PC-9 (cell line): ENCODE measurements at regions not wholly inside any gene's neighbourhood (a gene's known extent, or its start where the extent isn't known, plus 50 kb on each side); places are given as distances from the start of the nearest gene placed in this dataset.

Experiments
- BruUV-seq: library from RNA; stranded (reverse); fragments of 400-500 nt; replicated peaks from 2 replicates; lab custom pipeline; 2021; lab: Mats Ljungman, UMichigan
- CTCF ChIA-PET: fragments of 300-600 bp; sonication (Branson Sonifier 250); formaldehyde crosslinking; loops from one replicate; lab custom pipeline; 2022; ENCODE audit warnings: antibody characterized with exemption; lab: Charles Lee
- POLR2A ChIA-PET: fragments of 300-600 bp; sonication (Branson Sonifier 250); formaldehyde crosslinking; loops from one replicate; lab custom pipeline; 2022; ENCODE audit warnings: antibody characterized with exemption; ENCODE audit not compliant: unreplicated experiment; lab: Charles Lee
- DNase-seq, 2 experiments: peaks; one replicate each; pipeline versions ENCODE4 v3.0.0 to v3.0.0-alpha.2; 2015 to 2022; ENCODE audit warnings: mixed read lengths in 1 of 2
- H2AFZ ChIP-seq: fragments of 200-600 bp; sonication (generic); 2 replicates; pipeline ENCODE4 v1.8.1; 2017; ENCODE audit warnings: antibody characterized with exemption
- H3F3A ChIP-seq: fragments of 200-600 bp; sonication (generic); 2 replicates; pipeline ENCODE4 v1.8.1; 2017; ENCODE audit warnings: antibody characterized with exemption, mild to moderate bottlenecking, low read depth; ENCODE audit not compliant: insufficient read depth
- H3K27ac ChIP-seq: fragments of 200-600 bp; sonication (generic); 2 replicates; pipeline ENCODE4 v1.6.1; 2016; ENCODE audit warnings: mixed run types
- H3K27me3 ChIP-seq: fragments of 200-600 bp; sonication (generic); 2 replicates; pipeline ENCODE4 v1.6.1; 2016; ENCODE audit warnings: low read depth, mixed run types; ENCODE audit not compliant: insufficient read depth
- H3K36me3 ChIP-seq: fragments of 200-600 bp; sonication (generic); 2 replicates; pipeline ENCODE4 v1.6.1; 2016; ENCODE audit warnings: low read depth, mixed run types
- H3K4me1 ChIP-seq: fragments of 200-600 bp; sonication (generic); replicated peaks from 2 replicates; pipeline ENCODE4 v1.6.1; 2016; ENCODE audit warnings: mixed run types; ENCODE audit not compliant: insufficient read depth
- H3K4me2 ChIP-seq: fragments of 200-600 bp; sonication (generic); 2 replicates; pipeline ENCODE4 v1.6.1; 2017; ENCODE audit warnings: mixed run types
- H3K4me3 ChIP-seq: fragments of 200-600 bp; sonication (generic); 2 replicates; pipeline ENCODE4 v1.6.1; 2016; ENCODE audit warnings: mixed run types
- H3K79me2 ChIP-seq: fragments of 200-600 bp; sonication (generic); 2 replicates; pipeline ENCODE4 v1.6.1; 2017; ENCODE audit warnings: low read depth, mixed run types
- H3K9me2 ChIP-seq: fragments of 200-600 bp; sonication (generic); 2 replicates; pipeline ENCODE4 v1.8.1; 2017; ENCODE audit warnings: mild to moderate bottlenecking; ENCODE audit not compliant: insufficient read depth
- H3K9me3 ChIP-seq: fragments of 200-600 bp; sonication (generic); 2 replicates; pipeline ENCODE4 v1.8.1; 2016; ENCODE audit warnings: low read depth; ENCODE audit not compliant: insufficient read depth
- H4K20me1 ChIP-seq: fragments of 200-600 bp; sonication (generic); 2 replicates; pipeline ENCODE4 v1.8.1; 2017; ENCODE audit not compliant: insufficient read depth
- EZH2 ChIP-seq: fragments of 200-600 bp; sonication (generic); IDR thresholded peaks from 2 replicates; pipeline ENCODE4 v1.8.0; 2017; ENCODE audit warnings: antibody characterized with exemption, low read depth
- intact Hi-C: fragments of 100-400 bp; cut with micrococcal nuclease; formaldehyde crosslinking; loops from one replicate; pipeline ENCODE4 v1.10.0; 2022; ENCODE audit not compliant: unreplicated experiment
- TF ChIP-seq, protein P1 (sequence below): fragments of 200-600 bp; sonication (generic); conservative IDR thresholded peaks from 2 replicates; pipeline ENCODE4 v1.6.1; 2017; ENCODE audit warnings: mixed run types, antibody characterized with exemption, mild to moderate bottlenecking, moderate library complexity

DNA sequence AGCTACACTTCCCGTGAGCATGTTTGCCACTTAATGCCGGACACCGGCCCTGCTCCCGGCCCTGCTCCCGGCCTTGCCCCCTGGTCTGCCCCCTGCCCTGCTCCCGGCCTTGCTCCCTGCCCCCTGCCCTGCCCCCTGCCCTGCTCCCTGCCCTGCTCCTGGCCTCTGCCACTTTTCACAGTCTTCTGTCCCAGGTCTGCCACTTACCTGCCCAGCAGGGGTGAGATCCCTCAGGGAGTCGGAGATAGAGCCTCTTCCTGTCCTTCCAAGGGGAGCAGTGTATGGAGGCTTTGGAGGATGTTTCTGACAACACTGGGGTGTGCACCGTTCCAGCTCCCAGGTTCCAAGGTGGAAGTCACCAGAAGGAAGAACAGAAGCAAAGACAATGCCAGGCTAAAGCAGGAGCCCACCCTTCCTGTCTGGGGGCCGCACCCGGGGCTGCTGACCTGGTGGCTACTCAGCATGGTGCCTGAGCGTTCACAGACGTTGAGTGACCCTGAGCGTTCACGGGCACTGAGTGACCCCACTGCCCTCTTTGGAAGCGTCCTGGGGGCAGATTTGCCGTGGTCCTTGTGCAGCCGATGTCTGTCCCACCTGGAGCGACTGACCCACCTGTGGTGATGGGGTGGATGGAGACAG is 199.8 kb downstream of the DLL1 start:
- no peak overlapping the region for H2AFZ ChIP-seq
- H3F3A ChIP-seq = no peaks in the 10 kb centered on the region
- H3K9me2 ChIP-seq = no peaks in the 10 kb centered on the region
- no TSS peak for BruUV-seq
- no peaks in the 10 kb centered on the region for H3K79me2 ChIP-seq
- no peak overlapping the region for H3K4me2 ChIP-seq
- intact Hi-C loops = no loop called here
- TF ChIP-seq, protein P1, sequence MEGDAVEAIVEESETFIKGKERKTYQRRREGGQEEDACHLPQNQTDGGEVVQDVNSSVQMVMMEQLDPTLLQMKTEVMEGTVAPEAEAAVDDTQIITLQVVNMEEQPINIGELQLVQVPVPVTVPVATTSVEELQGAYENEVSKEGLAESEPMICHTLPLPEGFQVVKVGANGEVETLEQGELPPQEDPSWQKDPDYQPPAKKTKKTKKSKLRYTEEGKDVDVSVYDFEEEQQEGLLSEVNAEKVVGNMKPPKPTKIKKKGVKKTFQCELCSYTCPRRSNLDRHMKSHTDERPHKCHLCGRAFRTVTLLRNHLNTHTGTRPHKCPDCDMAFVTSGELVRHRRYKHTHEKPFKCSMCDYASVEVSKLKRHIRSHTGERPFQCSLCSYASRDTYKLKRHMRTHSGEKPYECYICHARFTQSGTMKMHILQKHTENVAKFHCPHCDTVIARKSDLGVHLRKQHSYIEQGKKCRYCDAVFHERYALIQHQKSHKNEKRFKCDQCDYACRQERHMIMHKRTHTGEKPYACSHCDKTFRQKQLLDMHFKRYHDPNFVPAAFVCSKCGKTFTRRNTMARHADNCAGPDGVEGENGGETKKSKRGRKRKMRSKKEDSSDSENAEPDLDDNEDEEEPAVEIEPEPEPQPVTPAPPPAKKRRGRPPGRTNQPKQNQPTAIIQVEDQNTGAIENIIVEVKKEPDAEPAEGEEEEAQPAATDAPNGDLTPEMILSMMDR = no peak
- no peak for TF ChIP-seq EZH2
- no peak overlapping the region for H3K27ac ChIP-seq
- DNase-seq = no peak
- H3K27me3 ChIP-seq = peaks cover 54% of the 10 kb centered on the region
- H3K36me3 ChIP-seq = no peaks in the 10 kb centered on the region
- CTCF ChIA-PET = no interaction called here
- POLR2A ChIA-PET = no interaction called here
- H3K9me3 ChIP-seq = no peaks in the 10 kb centered on the region
- no peak overlapping the region for H3K4me3 ChIP-seq
- no peaks in the 10 kb centered on the region for H3K4me1 ChIP-seq
- H4K20me1 ChIP-seq = no peaks in the 10 kb centered on the region

DNA sequence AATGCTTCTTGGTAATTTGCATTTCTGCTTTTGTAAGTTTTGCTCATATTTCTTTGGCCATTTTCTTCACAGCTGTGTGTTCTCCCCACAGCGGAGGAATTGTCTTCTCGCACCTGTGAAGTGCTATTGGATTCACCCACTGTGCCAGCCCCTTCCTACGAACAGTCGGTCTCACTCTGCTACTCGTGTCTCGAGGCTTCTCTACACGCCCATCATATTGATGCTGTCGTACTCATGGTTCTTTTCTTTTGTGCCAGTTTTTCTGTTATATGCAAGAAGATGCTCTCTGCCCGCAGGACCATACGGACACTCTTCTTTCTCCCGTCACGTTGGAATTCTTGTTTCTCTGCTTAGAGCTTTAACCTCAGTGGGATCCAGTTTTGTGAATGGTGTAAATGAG is 200.3 kb downstream of the DLL1 start:
- no peaks in the 10 kb centered on the region for H3K9me3 ChIP-seq
- ChIA-PET POLR2A (no interaction called here), CTCF (no interaction called here)
- H4K20me1 ChIP-seq = no peaks in the 10 kb centered on the region
- no peaks in the 10 kb centered on the region for H3F3A ChIP-seq
- no peak overlapping the region for H2AFZ ChIP-seq
- H3K4me1 ChIP-seq = no peaks in the 10 kb centered on the region
- H3K79me2 ChIP-seq = no peaks in the 10 kb centered on the region
- H3K4me2 ChIP-seq = no peak overlapping the region
- no peaks in the 10 kb centered on the region for H3K36me3 ChIP-seq
- BruUV-seq = no TSS peak
- no peak overlapping the region for H3K27ac ChIP-seq
- intact Hi-C loops = no loop called here
- no peaks in the 10 kb centered on the region for H3K9me2 ChIP-seq
- no peak overlapping the region for H3K4me3 ChIP-seq
- TF ChIP-seq, protein P1 = no peak
- TF ChIP-seq EZH2 = no peak
- H3K27me3 ChIP-seq = peaks cover 54% of the 10 kb centered on the region
- DNase-seq = no peak

DNA sequence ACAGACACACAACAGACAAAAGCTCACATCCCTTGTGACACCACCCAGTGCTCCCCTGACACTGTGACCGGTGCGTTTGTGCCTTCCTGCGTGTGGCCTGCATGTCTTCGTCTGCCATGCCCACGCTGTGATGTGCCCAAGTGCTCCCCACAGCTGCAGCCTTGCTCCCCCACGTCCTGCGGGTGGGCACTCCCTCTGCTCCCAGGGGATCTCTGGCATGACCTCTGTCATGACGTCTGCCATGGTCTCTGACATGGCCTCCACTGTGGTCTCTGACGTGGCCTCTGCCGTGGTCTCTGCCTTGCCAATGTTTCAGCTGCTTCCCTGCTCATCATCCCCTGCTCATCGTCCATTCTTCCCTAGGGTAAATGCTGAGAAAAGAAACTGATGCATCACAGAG is 200.9 kb downstream of the DLL1 start:
- no peaks in the 10 kb centered on the region for H3K36me3 ChIP-seq
- no peaks in the 10 kb centered on the region for H3K9me2 ChIP-seq
- TF ChIP-seq, protein P1 = no peak
- no peak for TF ChIP-seq EZH2
- H2AFZ ChIP-seq = no peak overlapping the region
- ChIA-PET CTCF (no interaction called here), POLR2A (no interaction called here)
- H3K4me3 ChIP-seq = no peak overlapping the region
- no peaks in the 10 kb centered on the region for H3F3A ChIP-seq
- H3K4me1 ChIP-seq = no peaks in the 10 kb centered on the region
- no peaks in the 10 kb centered on the region for H4K20me1 ChIP-seq
- no peak overlapping the region for H3K4me2 ChIP-seq
- intact Hi-C loops = no loop called here
- H3K9me3 ChIP-seq = no peaks in the 10 kb centered on the region
- no peak overlapping the region for H3K27ac ChIP-seq
- no peaks in the 10 kb centered on the region for H3K79me2 ChIP-seq
- H3K27me3 ChIP-seq = peaks cover 54% of the 10 kb centered on the region
- BruUV-seq = no TSS peak
- DNase-seq = no peak
